HuH-7 (cell line): ENCODE measurements at regions not wholly inside any gene's neighbourhood (a gene's known extent, or its start where the extent isn't known, plus 50 kb on each side); places are given as distances from the start of the nearest gene placed in this dataset.

ENCODE experiments used
- DNase-seq: peaks from one replicate; pipeline ENCODE4 v3.0.0; 2011; ENCODE audit warnings: low spot score

- no peak for DNase-seq
Observed at GRCh38 chr5:29414681-29415080, 1778.8 kb upstream of the CDH6 start.

- no peak for DNase-seq
Observed at GRCh38 chr5:29412979-29413378, 1780.5 kb upstream of the CDH6 start.

- DNase-seq = no peak
Observed at GRCh38 chr5:29402270-29402669, 1791.2 kb upstream of the CDH6 start.

GRCh38 chr5:29389993-29390392 is 1803.5 kb upstream of the CDH6 start:
- no peak for DNase-seq

GRCh38 chr5:29387384-29387783 is 1806.1 kb upstream of the CDH6 start:
- no peak for DNase-seq

- DNase-seq = no peak
Observed at GRCh38 chr5:29382780-29383179, 1810.7 kb upstream of the CDH6 start.

GRCh38 chr5:29380029-29380428 is 1813.5 kb upstream of the CDH6 start:
- no peak for DNase-seq

GRCh38 chr5:29379619-29380018 is 1813.9 kb upstream of the CDH6 start:
- DNase-seq = no peak

- no peak for DNase-seq
Observed at GRCh38 chr5:29378104-29378503, 1815.4 kb upstream of the CDH6 start.

GRCh38 chr5:29370248-29370647 is 1823.2 kb upstream of the CDH6 start:
- DNase-seq = no peak

- DNase-seq = peak; percentile 7
Observed at GRCh38 chr5:29367176-29367833, 1826.2 kb upstream of the CDH6 start.

- DNase-seq = no peak
Observed at GRCh38 chr5:29351170-29351569, 1842.3 kb upstream of the CDH6 start.

- DNase-seq = no peak
Observed at GRCh38 chr5:29337030-29337429, 1856.5 kb upstream of the CDH6 start.

- no peak for DNase-seq
Observed at GRCh38 chr5:29321591-29321990, 1871.9 kb upstream of the CDH6 start.

GRCh38 chr5:29309359-29309758 is 1884.1 kb upstream of the CDH6 start:
- DNase-seq = no peak

GRCh38 chr5:29307478-29307877 is 1886.0 kb upstream of the CDH6 start:
- DNase-seq = no peak

GRCh38 chr5:29304545-29304944 is 1888.9 kb upstream of the CDH6 start:
- DNase-seq = no peak

- DNase-seq = no peak
Observed at GRCh38 chr5:29296548-29296947, 1896.9 kb upstream of the CDH6 start.

GRCh38 chr5:29277642-29278041 is 1915.8 kb upstream of the CDH6 start:
- DNase-seq = no peak

GRCh38 chr5:29276371-29276770 is 1917.1 kb upstream of the CDH6 start:
- DNase-seq = no peak

- no peak for DNase-seq
Observed at GRCh38 chr5:29263915-29264351, 1929.6 kb upstream of the CDH6 start.

- DNase-seq = no peak
Observed at GRCh38 chr5:29262339-29263123, 1931.0 kb upstream of the CDH6 start.

GRCh38 chr5:29261213-29261612 is 1932.3 kb upstream of the CDH6 start:
- DNase-seq = no peak

- DNase-seq = no peak
Observed at GRCh38 chr5:29252390-29252789, 1941.1 kb upstream of the CDH6 start.
